Suprapubic skin (tissue), 4 donors: ENCODE measurements at regions not wholly inside any gene's neighbourhood (a gene's known extent, or its start where the extent isn't known, plus 50 kb on each side); places are given as distances from the start of the nearest gene placed in this dataset.

ENCODE experiments used
- DNase-seq, 2 donors: peaks; one replicate each; pipeline ENCODE4 v3.0.0-alpha.2; 2019; ENCODE audit warnings: low spot score in 2 of 2
- H3K27ac ChIP-seq: fragments of 200-600 bp; sonication (generic); one replicate; pipeline ENCODE4 v1.5.1; 2019
- H3K27me3 ChIP-seq: fragments of 200-600 bp; sonication (generic); one replicate; pipeline ENCODE4 v1.5.1; 2019
- H3K36me3 ChIP-seq: fragments of 200-600 bp; sonication (generic); one replicate; pipeline ENCODE4 v1.5.1; 2019
- H3K4me1 ChIP-seq: fragments of 200-600 bp; sonication (generic); one replicate; pipeline ENCODE4 v1.5.1; 2019
- H3K4me3 ChIP-seq: fragments of 200-600 bp; sonication (generic); one replicate; pipeline ENCODE4 v1.5.1; 2019; ENCODE audit warnings: mild to moderate bottlenecking
- H3K9me3 ChIP-seq: fragments of 200-600 bp; sonication (generic); one replicate; pipeline ENCODE4 v1.5.1; 2019
- EP300 ChIP-seq: sonication (generic); formaldehyde crosslinking; IDR thresholded peaks from one replicate; pipeline ENCODE4 v1.6.1; 2017; ENCODE audit warnings: antibody characterized with exemption
- POLR2A ChIP-seq, 2 donors: fragments of 450-650 bp; IDR thresholded peaks; one replicate each; pipeline ENCODE4 v1.6.1; 2017; ENCODE audit warnings: antibody characterized with exemption in 2 of 2, mild to moderate bottlenecking in 2 of 2, moderate library complexity in 2 of 2
- POLR2AphosphoS5 ChIP-seq, 3 donors: sonication (generic); formaldehyde crosslinking; IDR thresholded peaks; one replicate each; pipeline ENCODE4 v1.6.1; 2017; ENCODE audit warnings: antibody characterized with exemption in 3 of 3
- WGBS: methylation state at CpG from one replicate; pipeline ENCODE4 v1.1.5; 2018; 5-methylcytosine and 5-hydroxymethylcytosine counted together
- TF ChIP-seq, protein P1 (sequence below), 2 donors: fragments of 200-600 bp in 1 of 2; fragments of 450-650 bp in 1 of 2; sonication (generic) in 1 of 2; IDR thresholded peaks; one replicate each; pipeline ENCODE4 v1.5.1; 2016 to 2019; ENCODE audit warnings: antibody characterized with exemption in 2 of 2, mild to moderate bottlenecking in 1 of 2, moderate library complexity in 1 of 2

DNA sequence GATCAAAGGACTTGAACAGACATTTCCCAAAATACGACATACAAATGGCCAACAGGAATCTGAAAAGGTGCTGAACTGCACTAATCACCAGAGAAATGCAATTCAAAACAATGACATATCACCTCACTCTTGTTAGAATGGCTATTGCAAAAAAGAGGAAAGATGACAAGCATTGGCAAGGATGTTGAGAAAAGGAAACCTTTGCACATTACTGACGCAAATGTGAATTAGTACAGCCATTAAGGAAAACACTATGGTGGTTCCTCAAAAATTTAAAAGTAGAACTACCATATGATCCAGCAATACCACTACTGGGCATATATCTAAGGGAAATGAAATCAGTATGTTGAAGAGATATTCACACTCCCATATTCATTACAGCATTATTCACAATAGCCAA is 57.7 kb upstream of the ASPRV1 start:
- Histone ChIP-seq H3K9me3 (no peaks in the 10 kb centered on the region), H3K27me3 (no peaks in the 10 kb centered on the region), H3K36me3 (peaks cover 10% of the 10 kb centered on the region), H3K4me3 (no peak overlapping the region), H3K27ac (no peak overlapping the region), H3K4me1 (no peaks in the 10 kb centered on the region)
- TF ChIP-seq EP300 (no peak), POLR2A (IDR thresholded peaks at IDR 0.05) (no peak), POLR2AphosphoS5 (IDR thresholded peaks at IDR 0.05) (no peak)
- TF ChIP-seq, protein P1, sequence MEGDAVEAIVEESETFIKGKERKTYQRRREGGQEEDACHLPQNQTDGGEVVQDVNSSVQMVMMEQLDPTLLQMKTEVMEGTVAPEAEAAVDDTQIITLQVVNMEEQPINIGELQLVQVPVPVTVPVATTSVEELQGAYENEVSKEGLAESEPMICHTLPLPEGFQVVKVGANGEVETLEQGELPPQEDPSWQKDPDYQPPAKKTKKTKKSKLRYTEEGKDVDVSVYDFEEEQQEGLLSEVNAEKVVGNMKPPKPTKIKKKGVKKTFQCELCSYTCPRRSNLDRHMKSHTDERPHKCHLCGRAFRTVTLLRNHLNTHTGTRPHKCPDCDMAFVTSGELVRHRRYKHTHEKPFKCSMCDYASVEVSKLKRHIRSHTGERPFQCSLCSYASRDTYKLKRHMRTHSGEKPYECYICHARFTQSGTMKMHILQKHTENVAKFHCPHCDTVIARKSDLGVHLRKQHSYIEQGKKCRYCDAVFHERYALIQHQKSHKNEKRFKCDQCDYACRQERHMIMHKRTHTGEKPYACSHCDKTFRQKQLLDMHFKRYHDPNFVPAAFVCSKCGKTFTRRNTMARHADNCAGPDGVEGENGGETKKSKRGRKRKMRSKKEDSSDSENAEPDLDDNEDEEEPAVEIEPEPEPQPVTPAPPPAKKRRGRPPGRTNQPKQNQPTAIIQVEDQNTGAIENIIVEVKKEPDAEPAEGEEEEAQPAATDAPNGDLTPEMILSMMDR (IDR thresholded peaks at IDR 0.05), result no peak
- WGBS, result 86% methylated on average over 2 of the region's 2 CpGs
- no peak for DNase-seq

DNA sequence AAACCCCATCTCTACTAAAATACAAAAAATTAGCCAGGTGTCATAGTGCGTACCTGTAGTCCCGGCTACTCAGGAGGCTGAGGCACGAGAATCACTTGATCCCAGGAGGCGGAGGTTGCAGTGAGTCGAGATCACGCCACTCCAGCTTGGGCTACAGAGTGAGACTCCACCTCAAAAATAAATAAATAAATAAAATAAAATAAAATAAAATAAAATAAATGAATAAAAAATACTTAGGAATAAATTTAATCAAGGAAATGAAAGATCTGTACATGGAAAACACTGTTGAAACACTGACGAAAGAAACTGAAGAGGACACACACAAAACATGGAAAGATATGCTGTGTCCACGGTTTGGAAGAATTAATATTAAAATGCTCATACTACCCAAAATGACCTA is 56.5 kb upstream of the ASPRV1 start:
- Histone ChIP-seq H3K36me3 (peaks cover 10% of the 10 kb centered on the region), H3K9me3 (no peaks in the 10 kb centered on the region), H3K4me3 (no peak overlapping the region), H3K27me3 (no peaks in the 10 kb centered on the region), H3K27ac (no peak overlapping the region), H3K4me1 (no peaks in the 10 kb centered on the region)
- TF ChIP-seq POLR2AphosphoS5 (IDR thresholded peaks at IDR 0.05), result no peak
- DNase-seq, result no peak
- 89% methylated on average over 8 of the region's 8 CpGs for WGBS

DNA sequence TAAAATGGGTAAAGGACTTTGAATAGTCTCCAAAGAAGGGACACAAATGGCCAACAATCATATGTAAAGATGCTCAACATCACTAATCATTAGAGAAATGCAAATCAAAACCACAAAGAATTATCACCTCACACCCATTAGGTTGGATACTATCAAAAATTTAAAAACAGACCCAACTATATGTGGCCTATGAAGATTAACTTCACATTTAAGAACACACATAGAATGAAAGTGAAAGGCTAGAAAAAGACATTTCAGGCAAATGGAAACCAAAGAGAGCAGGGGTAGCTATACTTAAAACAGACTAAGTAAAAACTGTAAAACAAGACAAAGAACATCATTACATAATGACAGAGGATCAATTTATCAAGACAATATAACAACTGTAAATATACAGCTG is 53.5 kb upstream of the ASPRV1 start:
- H3K27ac ChIP-seq, result no peak overlapping the region
- no peaks in the 10 kb centered on the region for H3K4me1 ChIP-seq
- TF ChIP-seq POLR2AphosphoS5 (IDR thresholded peaks at IDR 0.05) (no peak), POLR2A (IDR thresholded peaks at IDR 0.05) (no peak), EP300 (no peak)
- TF ChIP-seq, protein P1 (IDR thresholded peaks at IDR 0.05), result no peak
- H3K27me3 ChIP-seq, result no peaks in the 10 kb centered on the region
- H3K4me3 ChIP-seq, result no peak overlapping the region
- H3K9me3 ChIP-seq, result no peaks in the 10 kb centered on the region
- H3K36me3 ChIP-seq, result peaks cover 10% of the 10 kb centered on the region
- DNase-seq, result no peak

DNA sequence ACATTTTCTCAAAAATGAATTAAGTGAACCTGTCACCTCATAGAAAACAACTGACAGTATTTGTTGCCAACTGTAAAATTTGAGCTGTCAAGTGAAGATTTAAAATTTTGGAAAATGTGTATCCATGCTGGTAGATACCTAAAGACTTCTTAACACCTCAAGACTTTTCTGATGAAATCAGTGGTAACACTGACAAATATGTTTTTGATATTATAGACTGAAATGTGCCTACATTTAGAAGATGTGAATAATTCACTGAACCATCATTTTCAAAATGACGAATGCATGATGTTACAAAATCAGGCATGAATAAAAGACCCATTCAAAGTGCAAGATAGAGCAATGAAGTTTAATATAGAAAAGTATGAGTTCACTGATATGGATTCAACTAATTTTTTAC is 51.5 kb upstream of the ASPRV1 start:
- H3K27me3 ChIP-seq, result no peaks in the 10 kb centered on the region
- H3K9me3 ChIP-seq, result no peaks in the 10 kb centered on the region
- H3K27ac ChIP-seq, result no peak overlapping the region
- no peak for TF ChIP-seq POLR2A (IDR thresholded peaks at IDR 0.05)
- TF ChIP-seq EP300, result no peak
- TF ChIP-seq, protein P1 (IDR thresholded peaks at IDR 0.05), result no peak
- no peak for TF ChIP-seq POLR2AphosphoS5 (IDR thresholded peaks at IDR 0.05)
- DNase-seq, result no peak
- H3K4me1 ChIP-seq, result no peaks in the 10 kb centered on the region
- 93% methylated on average over 1 of the region's 1 CpG for WGBS
- no peak overlapping the region for H3K4me3 ChIP-seq
- peaks cover 10% of the 10 kb centered on the region for H3K36me3 ChIP-seq

DNA sequence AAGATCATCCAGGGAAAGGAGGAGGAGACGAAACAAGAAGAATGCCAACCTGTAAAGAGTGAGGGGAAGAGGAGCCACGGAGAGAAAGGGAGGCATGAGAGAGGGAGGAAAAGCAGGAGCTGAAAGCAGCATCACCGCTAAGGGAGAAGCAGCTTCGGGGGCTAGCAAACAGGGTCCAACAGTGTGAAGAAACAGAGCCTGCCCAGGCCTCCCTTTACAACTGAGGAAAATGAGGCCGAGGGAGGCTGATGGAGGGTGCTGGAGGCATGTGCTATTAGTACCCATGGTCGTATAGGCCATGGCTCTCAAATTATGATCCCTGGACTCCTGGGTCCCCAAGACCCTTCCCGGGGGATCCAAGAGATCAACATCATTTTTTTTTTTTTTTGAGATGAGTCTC is 50.4 kb upstream of the ASPRV1 start:
- DNase-seq, result peak in 1 of 2 donors; percentile 53
- peaks cover 5% of the 10 kb centered on the region for H3K36me3 ChIP-seq
- H3K27ac ChIP-seq, result no peak overlapping the region
- no peaks in the 10 kb centered on the region for H3K4me1 ChIP-seq
- no peaks in the 10 kb centered on the region for H3K27me3 ChIP-seq
- no peaks in the 10 kb centered on the region for H3K9me3 ChIP-seq
- H3K4me3 ChIP-seq, result no peak overlapping the region
- no peak for TF ChIP-seq EP300
- TF ChIP-seq, protein P1 (IDR thresholded peaks at IDR 0.05), result no peak
- TF ChIP-seq POLR2AphosphoS5 (IDR thresholded peaks at IDR 0.05), result no peak
- 90% methylated on average over 7 of the region's 7 CpGs for WGBS

DNA sequence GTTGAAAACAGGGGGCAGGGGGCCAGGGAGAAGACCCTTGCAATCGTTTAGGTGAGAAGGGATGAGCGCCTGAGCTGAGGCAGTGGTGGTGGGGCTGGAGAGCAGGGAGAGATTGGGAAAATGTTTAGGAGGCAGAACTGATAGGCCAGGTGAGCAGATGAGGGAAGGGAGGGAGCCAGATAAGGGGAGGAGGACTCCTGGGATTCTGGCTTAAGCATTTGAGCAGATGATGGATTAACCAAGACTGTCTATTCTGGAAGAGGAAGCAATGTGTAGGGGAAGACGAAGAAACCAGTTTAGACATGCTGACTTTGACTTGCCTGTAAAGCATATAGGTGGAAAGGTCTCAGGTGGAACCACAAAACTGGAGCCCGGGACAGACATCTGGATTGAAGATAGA is 49.9 kb upstream of the ASPRV1 start:
- WGBS, result 80% methylated on average over 4 of the region's 4 CpGs
- peak in 1 of 2 donors; percentile 47 for DNase-seq
- H3K4me3 ChIP-seq, result no peak overlapping the region
- no peaks in the 10 kb centered on the region for H3K9me3 ChIP-seq
- H3K27ac ChIP-seq, result no peak overlapping the region
- H3K36me3 ChIP-seq, result peaks cover under 1% of the 10 kb centered on the region
- TF ChIP-seq, protein P1 (IDR thresholded peaks at IDR 0.05), result no peak
- no peak for TF ChIP-seq POLR2AphosphoS5 (IDR thresholded peaks at IDR 0.05)
- TF ChIP-seq POLR2A (IDR thresholded peaks at IDR 0.05), result no peak
- TF ChIP-seq EP300, result no peak
- no peaks in the 10 kb centered on the region for H3K27me3 ChIP-seq
- no peaks in the 10 kb centered on the region for H3K4me1 ChIP-seq
